ENCODE measurements at regions not wholly inside any gene's neighbourhood (a gene's known extent, or its start where the extent isn't known, plus 50 kb on each side); places are given as distances from the start of the nearest gene placed in this dataset.

GRCh38 chr4:33283818-33284217 lies 2563.6 kb downstream of the PCDH7 start:
- Histone ChIP-seq H3K14ac (ENCODE audit: insufficient read length) (no peak overlapping the region), H3K23me2 (ENCODE audit: low read depth, low read length) (no peaks in the 10 kb centered on the region), H2BK120ac (replicated peaks; ENCODE audit: low read depth, low read length) (no peak overlapping the region), H3K4me3 (ENCODE audit: extremely low read depth in 1 of 4, insufficient read depth in 2 of 4, low read depth in 3 of 4, low read length in 4 of 4) (no peak overlapping the region), H3K27ac (ENCODE audit: low read depth, low read length) (no peak overlapping the region), H4K5ac (ENCODE audit: insufficient read length, low read depth, low read length) (no peak overlapping the region), H3K4me2 (ENCODE audit: insufficient read depth in 1 of 2, low read depth in 2 of 2, low read length in 2 of 2) (no peak overlapping the region), H3K4me1 (replicated peaks in 1 of 4; ENCODE audit: control insufficient read depth in 3 of 4, insufficient read depth in 4 of 4, low read length in 3 of 4) (no peaks in the 10 kb centered on the region), H2BK12ac (ENCODE audit: low read depth, low read length) (no peak overlapping the region), H3K23ac (ENCODE audit: insufficient read length) (no peak overlapping the region), H2BK20ac (ENCODE audit: low read length) (no peak overlapping the region), H3K56ac (replicated peaks; ENCODE audit: insufficient read length, low read depth, low read length) (no peak overlapping the region), H3K79me1 (ENCODE audit: low read depth, low read length) (no peaks in the 10 kb centered on the region), H2AK5ac (ENCODE audit: low read depth, low read length) (no peak overlapping the region), H3K4ac (replicated peaks; ENCODE audit: insufficient read length, low read depth, low read length) (no peak overlapping the region), H4K20me1 (replicated peaks in 1 of 2; ENCODE audit: control insufficient read depth in 1 of 2, insufficient read depth in 2 of 2, low read length in 2 of 2) (no peaks in the 10 kb centered on the region), H2BK15ac (ENCODE audit: low read length) (no peak overlapping the region), H3K9ac (replicated peaks in 1 of 4; ENCODE audit: extremely low read depth in 1 of 4, low read depth in 3 of 4, low read length in 3 of 4) (no peak overlapping the region), H2BK5ac (ENCODE audit: low read depth, low read length) (no peak overlapping the region), H3K18ac (ENCODE audit: extremely low read depth, low read length) (no peak overlapping the region), H4K91ac (replicated peaks; ENCODE audit: insufficient read length, low read length) (no peak overlapping the region), H4K8ac (ENCODE audit: extremely low read depth, insufficient read depth, low read length) (no peak overlapping the region), H3K9me3 (ENCODE audit: insufficient read depth in 2 of 2, low read depth in 1 of 2, low read length in 1 of 2) (no peaks in the 10 kb centered on the region), H3K79me2 (ENCODE audit: control insufficient read depth in 1 of 2, insufficient read depth in 2 of 2, low read length in 2 of 2) (no peaks in the 10 kb centered on the region), H3K36me3 (ENCODE audit: control insufficient read depth in 2 of 4, insufficient read depth in 4 of 4, low read length in 3 of 4) (no peaks in the 10 kb centered on the region), H3K27me3 (replicated peaks in 1 of 4; ENCODE audit: control insufficient read depth in 3 of 4, extremely low read depth in 1 of 4, insufficient read depth in 3 of 4, low read length in 3 of 4) (no peaks in the 10 kb centered on the region), H2AFZ (ENCODE audit: low read length) (no peak overlapping the region)
- FAIRE-seq (no peak), DNase-seq (ENCODE audit: low read depth in 1 of 2, low spot score in 2 of 2) (no peak)
- 88% methylated on average over 1 of the region's 1 CpG; no CpG with 5 or more reads in 1 of the 2 experiments for WGBS, 2 experiments (ENCODE audit: extremely low coverage in 1 of 2, insufficient coverage in 1 of 2, insufficient read length in 1 of 2, insufficient replicate concordance in 2 of 2, low coverage in 1 of 2, low lambda C conversion rate in 2 of 2, missing lambda C conversion rate in 1 of 2)
- ChIA-PET CTCF (ENCODE audit: partially characterized antibody) (no interaction called here), POLR2A (ENCODE audit: partially characterized antibody) (no interaction called here)
- TF ChIP-seq BCL11A (IDR thresholded peaks at IDR 0.05; ENCODE audit: low read depth in 2 of 2, low read length in 2 of 2) (no peak), CHD2 (IDR thresholded peaks at IDR 0.05; ENCODE audit: low read length) (no peak), GABPA (IDR thresholded peaks at IDR 0.05; ENCODE audit: borderline replicate concordance, insufficient read depth, low read length) (no peak), RXRA (IDR thresholded peaks at IDR 0.05; ENCODE audit: insufficient read depth, low read depth, low read length) (no peak), USF2 (IDR thresholded peaks at IDR 0.05; ENCODE audit: low read length) (no peak)
- TF ChIP-seq, protein P1, sequence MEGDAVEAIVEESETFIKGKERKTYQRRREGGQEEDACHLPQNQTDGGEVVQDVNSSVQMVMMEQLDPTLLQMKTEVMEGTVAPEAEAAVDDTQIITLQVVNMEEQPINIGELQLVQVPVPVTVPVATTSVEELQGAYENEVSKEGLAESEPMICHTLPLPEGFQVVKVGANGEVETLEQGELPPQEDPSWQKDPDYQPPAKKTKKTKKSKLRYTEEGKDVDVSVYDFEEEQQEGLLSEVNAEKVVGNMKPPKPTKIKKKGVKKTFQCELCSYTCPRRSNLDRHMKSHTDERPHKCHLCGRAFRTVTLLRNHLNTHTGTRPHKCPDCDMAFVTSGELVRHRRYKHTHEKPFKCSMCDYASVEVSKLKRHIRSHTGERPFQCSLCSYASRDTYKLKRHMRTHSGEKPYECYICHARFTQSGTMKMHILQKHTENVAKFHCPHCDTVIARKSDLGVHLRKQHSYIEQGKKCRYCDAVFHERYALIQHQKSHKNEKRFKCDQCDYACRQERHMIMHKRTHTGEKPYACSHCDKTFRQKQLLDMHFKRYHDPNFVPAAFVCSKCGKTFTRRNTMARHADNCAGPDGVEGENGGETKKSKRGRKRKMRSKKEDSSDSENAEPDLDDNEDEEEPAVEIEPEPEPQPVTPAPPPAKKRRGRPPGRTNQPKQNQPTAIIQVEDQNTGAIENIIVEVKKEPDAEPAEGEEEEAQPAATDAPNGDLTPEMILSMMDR (IDR thresholded peaks at IDR 0.05; ENCODE audit: control extremely low read depth in 1 of 3, insufficient read depth in 1 of 3, low read depth in 1 of 3, low read length in 3 of 3), result no peak
